Fibroblast of the aortic adventitia (primary cell): ENCODE measurements at regions not wholly inside any gene's neighbourhood (a gene's known extent, or its start where the extent isn't known, plus 50 kb on each side); places are given as distances from the start of the nearest gene placed in this dataset.
"Not testable (repeated sequence)": the region's sequence is repeated elsewhere in the genome, so short reads cannot be mapped to it uniquely, and the experiment has no call there.

ENCODE experiments used
- DNase-seq: peaks from one replicate; pipeline ENCODE4 v3.0.0-alpha.2; 2010; ENCODE audit warnings: low read depth
- H3K4me3 ChIP-seq: 2 replicates; pipeline ENCODE4 v1.5.1; 2011; ENCODE audit warnings: low read depth, mild to moderate bottlenecking, control low read depth, low read length, moderate library complexity
- CTCF ChIP-seq: IDR thresholded peaks from 2 replicates; pipeline ENCODE4 v1.5.1; 2011; ENCODE audit warnings: mild to moderate bottlenecking, low read length, control low read depth, inconsistent platforms; ENCODE audit not compliant: insufficient read depth

GRCh38 chr20:60192326-60192725, 234.1 kb downstream of the CDH26 start:
- no peak overlapping the region for H3K4me3 ChIP-seq
- no peak for TF ChIP-seq CTCF
- DNase-seq = no peak

- DNase-seq, H3K4me3 ChIP-seq: not testable (repeated sequence)
These were observed 240.9 kb downstream of the CDH26 start for GRCh38 chr20:60199132-60199531.

- no peak overlapping the region for H3K4me3 ChIP-seq
- no peak for DNase-seq
- TF ChIP-seq CTCF = no peak
These were observed 241.6 kb downstream of the CDH26 start for GRCh38 chr20:60199866-60200265.

- no peak for DNase-seq
- TF ChIP-seq CTCF = no peak
- no peak overlapping the region for H3K4me3 ChIP-seq
These were observed 242.2 kb downstream of the CDH26 start for GRCh38 chr20:60200305-60200918.

- DNase-seq = no peak
- H3K4me3 ChIP-seq = no peak overlapping the region
- no peak for TF ChIP-seq CTCF
These were observed 243.1 kb downstream of the CDH26 start for GRCh38 chr20:60201198-60201835.

- no peak for DNase-seq
- H3K4me3 ChIP-seq = no peak overlapping the region
- no peak for TF ChIP-seq CTCF
These were observed 243.8 kb downstream of the CDH26 start for GRCh38 chr20:60202046-60202445.

- no peak for DNase-seq
- TF ChIP-seq CTCF = no peak
- no peak overlapping the region for H3K4me3 ChIP-seq
These were observed 245.2 kb downstream of the CDH26 start for GRCh38 chr20:60203451-60203850.
